HEK293 (cell line): ENCODE measurements at regions not wholly inside any gene's neighbourhood (a gene's known extent, or its start where the extent isn't known, plus 50 kb on each side); places are given as distances from the start of the nearest gene placed in this dataset.

ENCODE experiments used
- CTCF ChIA-PET: fragments of 350-600 bp; formaldehyde crosslinking; extraction: SDS; loops from one replicate; lab custom pipeline; 2021; ENCODE audit warnings: antibody characterized with exemption; lab: Yijun Ruan, JAX
- POLR2A ChIA-PET: fragments of 300-600 bp; formaldehyde crosslinking; extraction: SDS; loops from one replicate; lab custom pipeline; 2020; ENCODE audit warnings: antibody characterized with exemption, inconsistent platforms; lab: Yijun Ruan, JAX
- H3K27ac ChIP-seq: fragments of 200-500 bp; sonication (Bioruptor generic); 2 replicates; pipeline ENCODE4 v1.5.1; 2014; ENCODE audit warnings: low read depth, low read length, control low read depth, inconsistent platforms; ENCODE audit errors: extremely low read depth
- H3K36me3 ChIP-seq, 2 experiments: fragments of 200-500 bp in 1 of 2; sonication (Bioruptor generic) in 1 of 2; 1 replicate in 1 of 2; 2 replicates in 1 of 2; pipeline ENCODE4 v1.5.1; 2014 to 2017; ENCODE audit warnings: inconsistent platforms in 2 of 2, low read length in 2 of 2; ENCODE audit not compliant: control insufficient read depth in 2 of 2, insufficient read depth in 1 of 2
- H3K4me1 ChIP-seq: fragments of 200-500 bp; sonication (Bioruptor generic); 2 replicates; pipeline ENCODE4 v1.5.1; 2014; ENCODE audit warnings: mild to moderate bottlenecking, low read length, inconsistent platforms; ENCODE audit not compliant: control insufficient read depth, insufficient read depth
- H3K4me3 ChIP-seq: 2 replicates; pipeline ENCODE4 v1.5.1; 2011; ENCODE audit warnings: low read depth, mild to moderate bottlenecking, control low read depth, low read length, moderate library complexity
- H3K9me3 ChIP-seq: fragments of 200-500 bp; sonication (Bioruptor generic); 2 replicates; pipeline ENCODE4 v1.5.1; 2014; ENCODE audit warnings: low read depth, low read length, inconsistent platforms; ENCODE audit not compliant: control insufficient read depth, insufficient read depth
- FEZF1 ChIP-seq: fragments of 450-650 bp; formaldehyde crosslinking; IDR thresholded peaks from 2 replicates; pipeline ENCODE4 v1.5.1; 2016; ENCODE audit warnings: missing biosample characterization, missing genetic modification characterization
- GLI4 ChIP-seq: fragments of 450-650 bp; formaldehyde crosslinking; IDR thresholded peaks from 2 replicates; pipeline ENCODE4 v1.5.1; 2016; ENCODE audit warnings: missing biosample characterization, missing genetic modification characterization
- KLF8 ChIP-seq: fragments of 450-650 bp; formaldehyde crosslinking; IDR thresholded peaks from 2 replicates; pipeline ENCODE4 v1.5.1; 2016; ENCODE audit warnings: missing biosample characterization, missing genetic modification characterization
- OSR2 ChIP-seq: fragments of 450-650 bp; formaldehyde crosslinking; IDR thresholded peaks from 2 replicates; pipeline ENCODE4 v1.5.1; 2016; ENCODE audit warnings: missing biosample characterization, missing genetic modification characterization
- PRDM10 ChIP-seq: fragments of 450-650 bp; formaldehyde crosslinking; IDR thresholded peaks from 2 replicates; pipeline ENCODE4 v1.5.1; 2016; ENCODE audit warnings: missing biosample characterization, missing genetic modification characterization
- REST ChIP-seq: fragments of 450-650 bp; formaldehyde crosslinking; IDR thresholded peaks from 2 replicates; pipeline ENCODE4 v1.5.1; 2016; ENCODE audit warnings: missing biosample characterization, missing genetic modification characterization
- TRIM28 ChIP-seq: IDR thresholded peaks from 2 replicates; pipeline ENCODE4 v1.6.1; 2011; ENCODE audit warnings: low read length, control low read depth, borderline replicate concordance
- WT1 ChIP-seq: fragments of 450-650 bp; formaldehyde crosslinking; IDR thresholded peaks from 2 replicates; pipeline ENCODE4 v1.5.1; 2016; ENCODE audit warnings: missing biosample characterization, missing genetic modification characterization
- ZBTB20 ChIP-seq: fragments of 450-650 bp; formaldehyde crosslinking; IDR thresholded peaks from 2 replicates; pipeline ENCODE4 v1.5.1; 2016; ENCODE audit warnings: missing biosample characterization, missing genetic modification characterization
- ZBTB48 ChIP-seq: fragments of 450-650 bp; formaldehyde crosslinking; IDR thresholded peaks from 2 replicates; pipeline ENCODE4 v1.5.1; 2016; ENCODE audit warnings: missing biosample characterization, missing genetic modification characterization
- ZBTB7A ChIP-seq: fragments of 450-650 bp; formaldehyde crosslinking; IDR thresholded peaks from 2 replicates; pipeline ENCODE4 v1.5.1; 2016; ENCODE audit warnings: low read depth, missing biosample characterization, missing genetic modification characterization
- ZNF23 ChIP-seq: fragments of 450-650 bp; formaldehyde crosslinking; IDR thresholded peaks from 2 replicates; pipeline ENCODE4 v1.5.1; 2016; ENCODE audit warnings: missing biosample characterization, missing genetic modification characterization, borderline replicate concordance
- ZNF548 ChIP-seq: fragments of 450-650 bp; formaldehyde crosslinking; IDR thresholded peaks from 2 replicates; pipeline ENCODE4 v1.5.1; 2016; ENCODE audit warnings: missing biosample characterization, missing genetic modification characterization
- ZNF571 ChIP-seq: fragments of 450-650 bp; formaldehyde crosslinking; IDR thresholded peaks from 2 replicates; pipeline ENCODE4 v1.5.0; 2017; ENCODE audit warnings: missing biosample characterization, missing genetic modification characterization
- ZNF621 ChIP-seq: fragments of 450-650 bp; formaldehyde crosslinking; IDR thresholded peaks from 2 replicates; pipeline ENCODE4 v1.5.1; 2017; ENCODE audit warnings: missing biosample characterization, missing genetic modification characterization
- ZNF629 ChIP-seq: fragments of 450-650 bp; formaldehyde crosslinking; IDR thresholded peaks from 2 replicates; pipeline ENCODE4 v1.5.1; 2017; ENCODE audit warnings: missing biosample characterization, missing genetic modification characterization
- ZNF664 ChIP-seq: fragments of 450-650 bp; formaldehyde crosslinking; IDR thresholded peaks from 2 replicates; pipeline ENCODE4 v1.5.1; 2016; ENCODE audit warnings: missing biosample characterization, missing genetic modification characterization
- ZNF701 ChIP-seq: fragments of 450-650 bp; formaldehyde crosslinking; IDR thresholded peaks from 2 replicates; pipeline ENCODE4 v1.5.1; 2016; ENCODE audit warnings: missing biosample characterization, missing genetic modification characterization
- ZSCAN23 ChIP-seq: fragments of 450-650 bp; formaldehyde crosslinking; IDR thresholded peaks from 2 replicates; pipeline ENCODE4 v1.5.1; 2016; ENCODE audit warnings: missing biosample characterization, missing genetic modification characterization
- TF ChIP-seq, protein P1 (sequence below): fragments of 450-650 bp; formaldehyde crosslinking; IDR thresholded peaks from 2 replicates; pipeline ENCODE4 v1.5.1; 2016; ENCODE audit warnings: missing biosample characterization, missing genetic modification characterization

DNA sequence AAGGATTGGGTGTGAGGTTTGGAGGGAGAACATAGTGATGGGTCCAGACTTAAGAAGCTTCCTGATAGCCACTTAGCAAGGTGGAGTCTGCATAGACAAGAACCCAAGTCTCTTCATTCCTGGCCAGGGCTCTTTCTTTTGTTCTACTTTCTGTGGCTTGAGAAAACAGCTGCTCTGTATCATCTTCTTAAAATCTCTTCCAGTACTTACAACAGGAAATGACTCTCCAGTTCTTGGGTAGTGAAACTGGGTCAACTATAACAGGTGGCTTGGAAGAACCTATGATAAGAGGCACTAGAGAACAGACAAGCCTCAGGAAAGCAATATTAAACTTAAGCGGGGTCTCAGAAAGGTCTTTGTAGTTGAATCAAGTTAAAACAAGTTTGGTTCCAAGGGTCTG, 148.1 kb upstream of the USP24 start:
- ChIA-PET CTCF (interaction anchor here (1.4 kb wide), 1 partner anchor 13 kb away, joined by 10 read pairs; no protein-coding TSS in a partner anchor), POLR2A (no interaction called here)
- Histone ChIP-seq H3K27ac (no peak overlapping the region), H3K9me3 (no peaks in the 10 kb centered on the region), H3K4me1 (no peaks in the 10 kb centered on the region), H3K4me3 (no peak overlapping the region), H3K36me3 (no peaks in the 10 kb centered on the region)
- TF ChIP-seq KLF8 (tag by site-specific recombination), result no peak
- TF ChIP-seq ZNF548 (tag by site-specific recombination), result no peak
- TF ChIP-seq GLI4 (tag by site-specific recombination), result no peak
- no peak for TF ChIP-seq ZNF621
- TF ChIP-seq, protein P1, sequence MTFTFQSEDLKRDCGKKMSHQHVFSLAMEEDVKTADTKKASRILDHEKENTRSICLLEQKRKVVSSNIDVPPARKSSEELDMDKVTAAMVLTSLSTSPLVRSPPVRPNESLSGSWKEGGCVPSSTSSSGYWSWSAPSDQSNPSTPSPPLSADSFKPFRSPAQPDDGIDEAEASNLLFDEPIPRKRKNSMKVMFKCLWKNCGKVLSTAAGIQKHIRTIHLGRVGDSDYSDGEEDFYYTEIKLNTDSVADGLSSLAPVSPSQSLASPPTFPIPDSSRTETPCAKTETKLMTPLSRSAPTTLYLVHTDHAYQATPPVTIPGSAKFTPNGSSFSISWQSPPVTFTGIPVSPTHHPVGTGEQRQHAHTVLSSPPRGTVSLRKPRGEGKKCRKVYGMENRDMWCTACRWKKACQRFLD (tag by site-specific recombination), result no peak
- TF ChIP-seq ZNF664 (tag by site-specific recombination), result no peak

DNA sequence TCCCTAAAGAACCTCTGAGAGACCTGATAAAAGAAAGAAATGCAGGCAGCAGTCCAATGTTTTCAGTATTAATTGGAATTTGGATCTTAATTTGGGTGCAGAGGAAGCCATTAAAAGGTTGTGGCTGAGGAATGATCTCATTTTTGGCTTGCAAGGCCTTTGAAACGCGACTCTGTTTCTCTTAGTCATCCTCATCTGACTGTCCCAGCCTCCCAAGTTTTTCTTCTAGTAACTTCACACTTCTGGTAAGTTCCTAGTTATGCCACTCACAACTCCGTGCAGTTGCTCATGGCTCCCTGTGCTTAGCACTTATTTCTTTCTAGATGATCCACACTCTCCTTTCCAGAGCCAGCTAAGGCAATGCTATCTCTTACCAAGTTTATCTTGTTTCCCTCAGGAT, 147.4 kb upstream of the USP24 start:
- POLR2A ChIA-PET, result no interaction called here

More for the DNA sequence above, 147.4 kb upstream of the USP24 start:
- Histone ChIP-seq H3K9me3 (no peaks in the 10 kb centered on the region), H3K4me1 (no peaks in the 10 kb centered on the region), H3K27ac (no peak overlapping the region), H3K36me3 (no peaks in the 10 kb centered on the region), H3K4me3 (no peak overlapping the region)
- no peak for TF ChIP-seq ZNF629
- no peak for TF ChIP-seq ZSCAN23 (tag by site-specific recombination)
- no peak for TF ChIP-seq TRIM28
- TF ChIP-seq ZBTB7A (tag by site-specific recombination), result no peak
- TF ChIP-seq OSR2 (tag by site-specific recombination), result no peak
- TF ChIP-seq WT1 (tag by site-specific recombination), result no peak
- no peak for TF ChIP-seq ZNF571 (tag by site-specific recombination)
- TF ChIP-seq KLF8 (tag by site-specific recombination), result no peak
- TF ChIP-seq FEZF1 (tag by site-specific recombination), result no peak
- no peak for TF ChIP-seq ZBTB20 (tag by site-specific recombination)
- no peak for TF ChIP-seq PRDM10 (tag by site-specific recombination)
- no peak for TF ChIP-seq ZNF701 (tag by site-specific recombination)
- no peak for TF ChIP-seq ZBTB48 (tag by site-specific recombination)
- no peak for TF ChIP-seq REST (tag by site-specific recombination)
- TF ChIP-seq ZNF23 (tag by site-specific recombination), result no peak
- CTCF ChIA-PET, result interaction anchor here (0.5 to 1.4 kb wide), 3 partner anchors 13 to 78 kb away, joined by 3 to 10 read pairs (median 3); no protein-coding TSS in a partner anchor
